ENCODE measurements at regions not wholly inside any gene's neighbourhood (a gene's known extent, or its start where the extent isn't known, plus 50 kb on each side); places are given as distances from the start of the nearest gene placed in this dataset.
"Not testable (repeated sequence)": the region's sequence is repeated elsewhere in the genome, so short reads cannot be mapped to it uniquely, and the experiment has no call there.

DNA sequence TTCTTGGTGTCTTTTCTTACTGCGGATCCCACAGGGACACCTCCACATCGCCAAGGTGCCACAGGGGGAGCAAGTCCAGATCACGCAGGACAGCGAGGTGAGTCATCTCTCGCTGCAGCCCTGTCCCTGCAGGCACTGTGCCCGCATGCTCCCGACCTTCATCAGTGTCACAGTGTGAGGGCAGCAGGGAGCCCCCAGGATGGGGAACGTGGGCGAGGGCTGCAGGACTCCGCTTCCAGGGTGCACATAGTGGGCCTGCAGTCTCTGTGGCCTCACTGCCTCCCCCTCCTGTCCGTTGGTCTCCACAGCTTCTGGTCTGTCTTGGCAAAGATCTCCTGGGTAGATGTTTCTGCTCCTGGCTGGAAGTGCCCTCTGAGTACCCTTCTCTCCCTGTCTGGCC is 78.0 kb downstream of the NPIPB11 start:
- TF ChIP-seq, protein P1, sequence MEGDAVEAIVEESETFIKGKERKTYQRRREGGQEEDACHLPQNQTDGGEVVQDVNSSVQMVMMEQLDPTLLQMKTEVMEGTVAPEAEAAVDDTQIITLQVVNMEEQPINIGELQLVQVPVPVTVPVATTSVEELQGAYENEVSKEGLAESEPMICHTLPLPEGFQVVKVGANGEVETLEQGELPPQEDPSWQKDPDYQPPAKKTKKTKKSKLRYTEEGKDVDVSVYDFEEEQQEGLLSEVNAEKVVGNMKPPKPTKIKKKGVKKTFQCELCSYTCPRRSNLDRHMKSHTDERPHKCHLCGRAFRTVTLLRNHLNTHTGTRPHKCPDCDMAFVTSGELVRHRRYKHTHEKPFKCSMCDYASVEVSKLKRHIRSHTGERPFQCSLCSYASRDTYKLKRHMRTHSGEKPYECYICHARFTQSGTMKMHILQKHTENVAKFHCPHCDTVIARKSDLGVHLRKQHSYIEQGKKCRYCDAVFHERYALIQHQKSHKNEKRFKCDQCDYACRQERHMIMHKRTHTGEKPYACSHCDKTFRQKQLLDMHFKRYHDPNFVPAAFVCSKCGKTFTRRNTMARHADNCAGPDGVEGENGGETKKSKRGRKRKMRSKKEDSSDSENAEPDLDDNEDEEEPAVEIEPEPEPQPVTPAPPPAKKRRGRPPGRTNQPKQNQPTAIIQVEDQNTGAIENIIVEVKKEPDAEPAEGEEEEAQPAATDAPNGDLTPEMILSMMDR (IDR thresholded peaks at IDR 0.05), result not testable (repeated sequence)
- not testable (repeated sequence) for TF ChIP-seq POLR2A (IDR thresholded peaks at IDR 0.05)

Measured in testis (tissue), 2 donors.